ENCODE measurements at regions not wholly inside any gene's neighbourhood (a gene's known extent, or its start where the extent isn't known, plus 50 kb on each side); places are given as distances from the start of the nearest gene placed in this dataset.
"Not testable (repeated sequence)": the region's sequence is repeated elsewhere in the genome, so short reads cannot be mapped to it uniquely, and the experiment has no call there.

DNA sequence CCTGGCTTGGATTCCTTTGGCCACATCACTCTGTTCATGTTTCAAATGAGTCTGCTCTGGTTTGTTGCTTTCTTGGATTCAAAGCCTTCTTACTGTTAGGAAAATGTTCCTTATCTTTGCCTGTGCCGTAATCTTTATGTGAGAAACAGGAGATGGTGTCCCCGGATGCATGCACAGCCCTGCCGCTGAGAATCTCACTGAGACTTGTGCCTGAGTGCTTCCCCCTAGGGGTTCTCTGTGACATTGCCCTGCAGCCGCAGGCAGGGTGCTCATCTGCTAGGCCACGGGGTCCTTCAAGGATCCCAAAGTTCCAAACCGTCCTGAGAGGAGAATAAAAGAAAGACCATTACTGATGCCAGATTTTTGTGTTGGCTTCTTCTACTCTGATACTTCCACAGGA lies 81.4 kb upstream of the ANKRD55 start:
- no peak for DNase-seq

DNA sequence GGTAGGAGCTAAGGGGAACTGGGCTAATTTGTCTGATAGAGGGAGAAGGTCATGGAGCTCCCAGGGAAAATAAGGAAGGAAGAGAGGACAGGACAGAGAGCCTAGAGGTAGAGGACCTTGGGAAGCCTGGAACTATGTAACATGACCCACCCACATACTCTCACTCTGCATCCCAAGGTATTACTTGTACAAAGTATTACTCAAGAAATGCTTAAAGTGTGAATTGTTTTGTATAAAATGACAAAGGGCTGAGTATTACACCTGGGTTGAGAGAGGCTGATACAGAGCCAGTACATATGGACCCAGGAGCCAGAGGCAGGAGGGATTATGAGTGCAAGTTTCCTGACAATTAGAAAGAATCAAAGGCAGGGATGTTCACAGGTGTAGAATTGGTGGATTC lies 80.5 kb upstream of the ANKRD55 start:
- DNase-seq = no peak

DNA sequence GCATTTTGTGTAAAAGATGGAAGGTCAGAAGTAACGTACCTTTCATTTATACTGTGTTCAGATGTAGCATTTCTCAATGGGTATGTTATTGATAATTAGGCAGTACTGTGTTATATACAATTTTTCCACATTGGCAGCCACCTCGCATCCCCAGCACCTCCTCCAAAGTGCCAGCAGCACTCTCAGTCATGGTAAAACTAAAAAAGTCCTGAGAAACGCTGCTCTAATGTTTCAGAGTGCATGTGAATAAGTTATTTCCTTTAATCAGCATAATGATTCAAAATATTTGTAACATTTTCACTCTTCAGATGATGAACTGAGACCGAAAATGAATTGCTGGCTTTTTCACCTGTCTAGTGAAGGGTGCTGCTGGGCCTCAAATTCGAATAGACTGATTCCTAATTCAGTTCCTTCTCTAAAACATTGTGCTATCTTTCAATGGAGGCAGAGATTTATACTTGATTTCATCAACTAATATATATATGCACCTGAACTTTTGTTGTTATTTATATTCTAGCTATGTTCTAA lies 79.9 kb upstream of the ANKRD55 start:
- no peak for DNase-seq

DNA sequence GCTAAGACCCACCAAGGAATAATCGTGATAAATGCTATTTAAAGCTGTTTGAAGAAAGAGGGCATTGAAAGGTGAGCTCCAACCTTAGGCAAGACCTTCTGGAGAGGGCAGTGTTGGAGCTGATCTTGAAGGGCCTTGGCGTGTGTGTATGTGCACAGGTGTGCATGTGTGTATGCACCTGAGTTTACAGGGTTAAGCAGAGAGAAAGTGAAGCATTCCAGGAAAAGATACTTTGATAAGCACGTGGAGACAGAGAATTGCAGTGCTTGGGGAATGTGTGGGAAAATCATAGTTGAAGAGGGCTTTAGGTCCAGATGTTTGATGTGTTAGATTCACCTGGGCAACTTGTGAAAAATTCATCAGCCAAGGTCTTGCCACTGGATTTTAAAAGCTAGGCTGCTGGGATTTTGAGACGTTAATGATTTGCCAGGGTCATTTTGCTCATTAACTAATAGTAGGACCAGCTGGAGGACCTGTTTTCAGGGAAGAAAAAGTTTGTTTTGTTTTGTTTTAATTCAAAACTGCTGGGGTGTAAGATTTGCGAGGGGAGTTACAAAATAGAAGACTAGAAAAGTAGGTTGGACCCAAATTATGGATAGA lies 78.3 kb upstream of the ANKRD55 start:
- no peak for DNase-seq

DNA sequence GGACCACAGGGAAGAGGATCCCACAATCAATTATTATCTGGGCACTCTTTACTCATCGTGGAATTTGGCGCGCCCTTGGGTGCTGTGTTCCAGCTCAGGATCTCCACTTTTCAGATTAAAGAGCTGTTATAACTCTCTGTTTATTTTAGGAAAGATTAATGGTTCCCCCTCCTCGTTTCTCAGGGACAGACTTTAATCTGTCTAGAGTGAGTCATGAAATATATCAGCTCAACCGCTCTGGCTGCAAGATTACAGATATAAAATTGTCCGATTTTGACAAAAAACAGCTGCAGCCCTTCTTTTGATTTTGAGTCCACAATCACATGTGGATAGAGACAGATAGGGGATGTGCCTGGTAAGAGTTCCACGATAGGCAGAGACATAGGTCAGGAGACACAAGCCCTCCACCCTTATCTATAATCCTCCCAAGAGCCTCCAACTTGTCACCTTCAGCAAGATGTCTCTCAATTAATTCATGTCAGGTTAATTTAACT lies 77.6 kb upstream of the ANKRD55 start:
- DNase-seq = no peak

DNA sequence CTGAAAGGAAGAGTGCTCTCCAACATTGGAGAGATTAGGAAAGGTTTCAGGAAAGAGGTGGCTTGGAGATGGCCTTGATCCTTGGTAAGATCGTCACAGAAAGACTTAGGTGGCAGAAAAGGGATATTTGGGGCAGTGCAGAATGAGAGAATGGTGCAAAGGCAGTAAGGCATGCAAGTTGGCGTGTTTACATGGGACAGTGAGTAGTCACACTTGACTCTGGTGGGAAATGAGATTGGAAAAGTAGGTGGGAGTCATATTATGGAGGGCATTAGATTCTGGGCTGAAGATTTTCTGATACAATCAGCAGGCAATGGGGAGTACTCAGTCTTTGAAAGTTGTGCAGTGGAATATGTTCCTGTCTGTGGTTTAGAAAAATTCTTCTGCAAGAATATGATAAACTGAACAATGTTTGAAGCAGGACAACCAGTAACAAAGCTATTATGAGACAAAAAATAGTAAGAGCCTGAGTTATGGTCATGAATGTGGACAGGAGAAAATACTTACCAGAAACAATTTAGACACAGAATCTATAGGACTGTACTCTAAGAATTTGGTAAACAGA lies 76.2 kb upstream of the ANKRD55 start:
- DNase-seq = no peak

DNA sequence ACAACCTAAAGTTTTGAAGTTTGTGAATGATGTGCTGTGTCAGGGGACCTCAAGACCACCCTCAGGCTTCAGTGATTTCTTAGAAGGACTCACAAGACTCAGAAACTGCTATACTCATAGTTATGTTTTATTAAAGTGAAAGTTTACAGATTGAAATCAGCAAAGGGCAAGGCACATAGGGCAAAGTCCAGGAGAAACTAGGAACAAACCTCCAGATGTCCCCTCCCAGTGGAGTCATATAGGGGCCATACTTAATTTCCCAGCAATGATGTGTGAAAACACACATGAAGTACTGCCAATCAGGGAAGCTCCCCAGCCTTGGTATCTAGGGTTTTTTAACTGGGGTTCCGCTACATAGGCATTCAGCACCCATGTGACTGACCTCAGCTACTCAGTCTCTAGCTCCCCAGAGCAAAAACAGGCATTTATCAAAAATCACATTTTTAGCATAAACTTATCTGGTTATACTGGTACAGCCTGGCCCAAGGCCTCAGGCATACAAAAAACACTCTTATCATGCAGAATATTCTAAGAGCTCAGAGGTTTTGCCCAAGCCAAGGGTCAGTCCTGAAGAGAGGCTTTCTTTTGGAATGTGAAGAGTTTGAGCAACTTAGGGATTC lies 74.7 kb upstream of the ANKRD55 start:
- DNase-seq = no peak

DNA sequence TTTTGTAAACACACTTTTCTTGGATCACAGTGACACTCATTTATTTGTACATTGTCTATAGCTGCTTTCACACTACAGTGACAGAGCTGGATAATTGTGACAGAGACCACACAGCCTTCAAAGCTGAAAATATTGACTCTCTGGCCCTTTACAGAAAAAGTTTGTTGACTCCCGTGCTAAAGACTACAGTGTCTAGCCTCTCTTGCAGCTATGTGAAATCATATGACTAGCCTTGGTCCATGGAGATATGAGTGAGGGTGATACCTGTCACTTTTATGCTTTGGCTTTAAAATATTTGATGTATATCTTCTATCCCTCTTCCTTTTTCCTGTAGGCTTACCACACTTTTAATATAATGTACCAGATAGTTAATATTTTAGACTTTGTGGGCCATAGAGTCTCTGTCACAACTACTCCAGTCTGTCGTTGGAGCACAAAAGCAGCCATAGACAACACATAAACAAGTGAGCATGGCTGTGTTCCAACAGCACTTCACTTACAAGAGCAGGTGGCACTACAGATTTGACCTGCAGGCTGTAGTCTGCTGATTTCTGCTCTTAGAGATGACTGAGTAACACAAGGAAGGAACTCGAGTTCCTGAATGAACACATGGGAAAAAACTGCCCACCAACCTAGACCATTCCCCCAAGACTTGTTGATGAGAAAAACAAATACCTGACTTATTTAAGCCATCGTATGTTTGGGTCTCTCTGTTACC lies 73.5 kb upstream of the ANKRD55 start:
- DNase-seq = no peak

DNA sequence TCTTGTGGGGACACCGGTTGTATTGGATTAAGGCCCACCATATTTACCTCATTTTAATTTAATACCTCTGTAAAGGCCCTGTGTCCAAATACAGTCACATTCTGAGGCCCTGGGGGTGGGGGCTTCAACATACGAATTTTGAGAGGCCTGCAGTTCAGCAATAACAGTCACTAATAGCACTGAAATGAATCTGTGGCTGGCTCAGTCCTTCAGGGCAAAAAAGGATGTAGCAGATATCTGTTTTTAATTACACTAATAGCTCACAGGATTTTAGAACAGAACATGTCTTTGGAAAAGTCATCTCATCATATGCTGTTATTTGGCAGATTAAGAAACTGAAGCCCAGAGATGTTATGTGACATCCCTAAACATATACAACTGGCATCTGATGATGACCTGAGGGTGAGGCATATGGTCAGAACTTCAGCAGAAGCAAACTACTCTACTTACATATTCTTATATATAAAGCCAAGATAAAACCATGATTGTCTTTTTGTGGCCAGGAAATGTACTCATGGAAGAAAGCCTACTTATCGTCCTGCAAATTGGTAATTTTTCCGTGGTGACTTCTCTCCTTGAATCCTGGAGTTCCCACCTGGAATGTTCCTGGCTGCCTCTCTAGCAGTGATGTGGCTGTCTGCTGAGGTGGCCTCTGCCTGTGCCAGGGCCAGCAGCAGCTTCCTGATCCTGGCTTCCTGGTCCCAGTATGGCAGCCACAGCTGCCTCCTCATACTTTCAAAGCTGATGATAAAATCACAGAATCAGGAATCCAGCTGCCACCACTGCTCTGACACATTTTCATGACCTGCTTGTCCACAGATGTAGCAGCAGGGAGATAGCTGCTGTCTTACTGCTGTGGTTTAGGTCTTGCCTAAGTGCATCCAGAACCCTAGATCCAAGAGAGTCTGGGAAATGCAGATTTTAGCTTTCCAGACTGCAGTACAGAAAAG lies 72.1 kb upstream of the ANKRD55 start:
- no peak for DNase-seq

DNA sequence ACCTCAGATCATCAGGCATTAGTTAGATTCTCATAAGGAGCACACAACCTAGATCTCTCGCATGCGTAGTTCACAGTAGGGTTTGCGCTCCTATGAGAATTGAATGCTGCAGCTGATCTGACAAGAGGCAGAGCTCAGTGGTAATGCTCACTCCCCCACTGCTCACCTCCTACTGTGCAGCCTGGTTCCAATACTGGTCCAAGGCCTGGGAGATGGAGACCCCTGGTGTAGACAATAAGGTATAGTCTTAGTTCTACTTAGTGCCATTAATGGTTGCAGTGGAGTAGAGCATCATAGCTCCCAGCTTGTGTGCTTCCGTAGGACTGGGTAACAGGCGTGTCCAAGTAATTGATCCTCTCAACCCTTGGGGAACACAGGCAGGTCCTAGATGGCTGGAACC lies 70.4 kb upstream of the ANKRD55 start:
- DNase-seq = no peak

DNA sequence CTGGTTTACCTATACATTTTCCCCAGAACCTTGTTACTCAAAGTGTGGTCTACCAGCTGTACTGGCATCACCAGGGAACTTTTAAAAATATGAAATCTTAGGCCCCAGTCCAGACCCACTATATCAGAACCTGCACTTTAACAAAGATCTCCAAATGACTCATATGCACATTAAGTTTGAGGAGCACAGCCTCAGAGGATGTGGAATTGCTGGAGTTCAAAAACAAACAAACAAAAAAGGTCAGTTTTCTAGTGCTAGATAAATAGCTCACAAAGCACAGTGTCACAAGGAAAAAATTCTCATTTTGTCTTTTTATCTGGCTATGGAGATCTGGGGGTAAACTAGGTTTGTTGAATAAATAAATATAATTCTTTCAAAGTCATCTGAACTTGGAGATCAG lies 68.9 kb upstream of the ANKRD55 start:
- no peak for DNase-seq

DNA sequence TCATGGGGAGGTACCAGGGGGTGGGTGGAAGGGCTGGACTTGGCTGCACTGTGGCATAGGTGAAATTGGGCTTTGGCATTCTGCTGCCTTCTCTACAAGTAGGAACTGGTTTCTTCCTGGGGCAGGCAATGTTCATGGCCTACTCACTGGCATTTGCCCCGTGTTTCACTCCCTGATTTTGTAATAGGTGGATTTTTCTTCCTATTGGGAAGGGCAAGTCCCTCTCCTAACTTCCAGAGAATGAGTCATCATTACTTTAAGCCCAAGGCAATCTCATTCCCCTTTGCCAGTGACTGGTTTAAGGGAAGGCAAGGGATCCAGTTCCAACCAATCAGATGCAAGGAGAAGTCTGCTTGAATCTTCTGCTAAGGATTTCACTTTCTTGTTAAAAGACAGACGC lies 67.9 kb upstream of the ANKRD55 start:
- no peak for DNase-seq

DNA sequence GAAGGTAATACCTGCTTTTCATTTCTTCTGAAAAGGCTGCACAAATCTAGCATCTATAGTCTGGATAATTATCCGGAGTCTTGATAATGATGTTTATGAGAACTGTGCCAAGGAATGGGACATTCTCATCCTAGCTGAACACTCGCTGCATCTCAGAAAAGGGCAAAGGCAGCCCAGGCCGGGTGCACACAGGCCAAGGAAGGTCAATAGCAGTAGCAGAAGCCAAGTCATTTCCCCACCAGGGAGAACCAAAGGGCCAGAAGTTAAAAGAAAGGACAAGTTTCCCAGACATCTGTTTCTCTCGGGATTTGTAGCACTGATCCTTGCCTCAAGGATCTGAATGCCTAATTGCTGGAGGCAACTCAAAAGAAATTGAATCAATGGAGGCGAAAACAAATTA lies 66.1 kb upstream of the ANKRD55 start:
- DNase-seq = no peak

DNA sequence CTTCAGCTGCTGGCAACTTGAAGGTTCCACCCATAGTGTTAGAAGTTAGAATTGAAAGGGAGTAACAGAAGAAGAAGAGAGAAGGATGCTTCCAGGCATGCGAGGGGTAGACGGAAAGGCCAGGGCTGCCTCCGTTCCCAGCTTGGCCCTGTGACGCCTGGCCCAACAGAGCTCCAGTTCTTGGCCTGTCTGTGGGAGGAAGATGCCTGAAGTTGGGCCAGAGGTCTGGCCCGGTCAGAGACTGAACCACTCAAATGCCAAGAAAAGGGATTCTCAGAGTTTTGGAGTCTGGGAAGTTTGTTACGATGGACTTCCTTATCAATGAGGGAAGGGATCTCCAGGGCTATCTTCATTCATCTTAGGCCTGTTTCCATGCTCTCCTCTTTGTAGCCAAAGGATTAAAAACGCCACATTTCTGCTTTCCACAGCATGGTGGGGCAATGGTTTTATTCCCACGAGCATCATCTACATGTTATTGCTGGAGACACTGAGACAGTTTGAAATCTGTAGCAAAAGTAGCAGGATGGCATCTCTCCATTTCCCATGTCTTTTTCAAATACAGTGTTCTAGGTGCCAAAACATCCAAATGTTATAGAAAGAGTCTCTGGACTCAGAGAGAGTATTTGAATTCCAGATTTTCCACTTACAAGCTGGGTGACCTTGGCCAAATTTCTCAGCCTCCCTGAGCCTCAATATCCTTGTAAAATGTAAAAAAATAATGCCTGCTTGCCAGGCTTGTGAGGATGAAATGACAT lies 65.4 kb upstream of the ANKRD55 start:
- no peak for DNase-seq

DNA sequence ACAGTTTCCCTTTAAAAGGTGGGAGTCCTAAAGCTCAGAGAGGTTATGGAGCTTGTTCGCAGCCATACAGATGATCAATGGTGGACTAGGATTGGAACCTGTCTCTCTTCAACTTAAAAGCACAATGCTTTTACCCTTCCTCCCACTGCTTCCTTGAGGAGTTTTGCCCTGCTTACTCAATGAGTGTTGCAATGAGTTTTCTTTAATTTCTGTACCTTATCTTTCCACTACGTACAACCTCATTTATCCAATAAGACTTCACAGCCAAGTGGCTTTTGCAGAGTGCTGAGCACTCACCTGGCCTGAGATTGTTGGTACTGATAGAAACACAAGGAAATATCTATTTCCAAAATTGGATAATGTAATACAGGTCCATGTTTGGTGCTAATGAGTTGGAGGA lies 64.7 kb upstream of the ANKRD55 start:
- no peak for DNase-seq

DNA sequence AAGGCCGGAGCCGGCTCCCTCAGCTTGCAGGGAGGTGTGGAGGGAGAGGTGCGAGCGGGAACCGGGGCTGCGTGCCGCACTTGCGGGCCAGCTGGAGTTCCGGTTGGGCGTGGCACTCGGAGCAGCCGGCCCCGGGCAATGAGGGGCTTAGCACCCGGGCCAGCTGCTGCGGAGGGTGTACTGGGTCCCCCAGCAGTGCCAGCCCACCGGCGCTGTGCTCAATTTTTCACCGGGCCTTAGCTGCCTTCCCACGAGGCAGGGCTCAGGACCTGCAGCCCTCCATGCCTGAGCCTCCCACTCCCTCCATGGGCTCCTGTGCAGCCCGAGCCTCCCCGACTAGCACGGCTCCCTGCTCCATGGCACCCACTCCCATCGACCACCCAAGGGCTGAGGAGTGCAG lies 62.2 kb upstream of the ANKRD55 start:
- not testable (repeated sequence) for DNase-seq

DNA sequence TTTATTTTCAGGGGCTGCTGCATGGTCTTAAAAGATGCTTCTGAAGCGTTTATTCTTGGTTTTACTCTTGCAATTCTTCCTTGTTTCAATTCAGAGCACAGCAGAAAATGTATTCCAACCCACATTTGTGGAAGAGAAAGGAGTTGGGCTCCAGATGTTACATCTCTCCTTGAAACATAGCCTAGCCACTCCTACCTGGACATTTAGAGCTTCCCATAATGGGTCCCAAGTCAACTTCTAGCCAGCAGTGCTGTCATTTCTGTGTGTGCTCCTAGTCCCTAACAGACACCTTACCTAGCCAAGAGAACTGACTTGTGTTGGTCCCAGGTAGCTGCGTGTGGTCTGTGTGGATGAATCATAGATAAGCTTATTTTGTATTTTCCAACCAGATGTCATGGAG lies 61.2 kb upstream of the ANKRD55 start:
- DNase-seq = no peak

DNA sequence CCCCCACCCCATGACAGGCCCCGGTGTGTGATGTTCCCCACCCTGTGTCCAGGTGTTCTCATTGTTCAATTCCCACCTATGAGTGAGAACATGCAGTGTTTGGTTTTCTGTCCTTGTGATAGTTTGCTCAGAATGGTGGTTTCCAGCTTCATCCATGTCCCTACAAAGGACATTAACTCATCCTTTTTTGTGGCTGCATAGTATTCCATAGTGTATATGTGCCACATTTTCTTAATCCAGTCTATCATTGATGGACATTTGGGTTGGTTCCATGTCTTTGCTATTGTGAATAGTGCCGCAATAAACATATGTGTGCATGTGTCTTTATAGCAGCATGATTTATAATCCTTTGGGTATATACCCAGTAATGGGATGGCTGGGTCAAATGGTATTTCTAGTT lies 59.7 kb upstream of the ANKRD55 start:
- DNase-seq = not testable (repeated sequence)

DNA sequence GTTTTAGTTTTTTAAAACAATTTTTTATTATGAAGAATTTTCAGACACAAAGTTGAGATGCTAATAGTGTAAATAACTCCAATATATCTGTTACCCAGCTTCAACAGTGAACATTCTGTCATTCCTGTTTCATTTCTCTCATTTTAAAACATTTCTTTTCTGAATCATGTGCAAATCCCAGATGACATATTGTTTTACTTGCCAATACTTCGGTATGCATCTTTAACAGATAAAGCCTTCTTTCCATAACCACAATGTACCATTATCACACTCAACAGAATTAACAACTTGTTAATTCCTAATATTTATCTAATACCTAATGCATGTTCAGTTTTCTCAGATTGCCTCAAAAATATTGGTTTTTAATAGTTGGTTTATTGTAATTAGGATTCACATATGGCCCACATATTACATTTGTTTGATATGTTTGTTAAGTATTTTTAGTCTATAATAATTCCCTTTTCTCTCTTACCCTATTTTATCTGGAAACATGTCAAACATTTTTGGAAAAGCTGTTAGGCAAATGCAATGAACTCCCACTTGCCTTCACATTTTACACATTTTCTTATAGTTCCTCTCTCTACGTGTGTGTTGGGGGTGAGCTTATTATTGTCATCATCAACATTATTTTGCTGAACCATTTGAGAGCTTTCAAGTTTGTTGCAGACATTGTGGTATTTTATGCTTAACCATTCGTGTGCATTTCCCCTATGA lies 58.7 kb upstream of the ANKRD55 start:
- DNase-seq = no peak

DNA sequence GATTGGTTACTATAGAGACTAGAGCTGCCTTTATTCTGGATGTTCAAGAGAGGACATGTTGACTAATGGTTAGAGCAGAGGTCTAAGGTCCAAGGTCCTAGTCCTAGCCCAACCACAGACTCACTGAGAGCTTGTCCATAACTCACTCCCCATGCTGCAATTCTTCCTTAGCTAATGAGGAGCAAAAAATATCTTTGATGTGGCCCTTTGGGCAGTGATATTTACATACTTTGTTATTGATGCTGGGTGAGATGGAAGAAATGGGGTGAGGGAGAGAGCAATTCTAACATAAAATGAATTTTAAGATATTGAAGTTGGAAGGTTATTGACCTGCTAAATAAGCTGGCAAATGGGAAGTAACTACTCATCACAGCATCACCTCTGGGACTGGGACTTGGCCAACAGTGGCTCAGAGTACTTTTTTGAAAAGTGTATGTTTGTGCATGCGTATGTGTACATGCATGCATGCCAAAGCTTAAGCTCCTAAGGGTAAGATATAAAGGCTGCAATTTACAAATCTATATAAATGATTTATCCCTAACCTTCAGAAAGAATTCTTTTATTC lies 58.0 kb upstream of the ANKRD55 start:
- DNase-seq = no peak

All from central memory CD4-positive, alpha-beta T cell (primary cell).